Lung (tissue), 11 donors: ENCODE measurements at regions not wholly inside any gene's neighbourhood (a gene's known extent, or its start where the extent isn't known, plus 50 kb on each side); places are given as distances from the start of the nearest gene placed in this dataset.

Experiments used
- ATAC-seq: fragments of 200-7000 bp; cut with Tn5 transposase; one replicate; pipeline ENCODE4 v1.9.1; 2020; ENCODE audit warnings: moderate number of reproducible peaks; ENCODE audit not compliant: insufficient read depth, low FRiP score
- DNase-seq, 3 donors: peaks; one replicate each; pipeline ENCODE4 v3.0.0-alpha.2; 2013 to 2017
- H3K27ac ChIP-seq, 2 donors: one replicate each; pipeline ENCODE4 v1.5.1; 2013; ENCODE audit warnings: mild to moderate bottlenecking in 2 of 2, moderate library complexity in 2 of 2, control low read depth in 1 of 2, inconsistent platforms in 1 of 2, low read depth in 1 of 2, low read length in 1 of 2
- H3K27me3 ChIP-seq, 3 donors: one replicate each; pipeline ENCODE4 v1.5.1; 2013; ENCODE audit warnings: low read length in 2 of 3; ENCODE audit not compliant: control insufficient read depth in 3 of 3, insufficient read depth in 3 of 3
- H3K36me3 ChIP-seq, 4 donors: one replicate each; pipeline ENCODE4 v1.5.1; 2013; ENCODE audit warnings: low read length in 4 of 4, mild to moderate bottlenecking in 1 of 4, moderate library complexity in 1 of 4; ENCODE audit not compliant: control insufficient read depth in 4 of 4, insufficient read depth in 4 of 4
- H3K4me1 ChIP-seq, 5 donors: one replicate each; pipeline ENCODE4 v1.5.1; 2013; ENCODE audit warnings: low read length in 5 of 5, mild to moderate bottlenecking in 2 of 5, moderate library complexity in 1 of 5; ENCODE audit not compliant: control insufficient read depth in 5 of 5, insufficient read depth in 5 of 5
- H3K4me3 ChIP-seq: one replicate; pipeline ENCODE4 v1.5.1; 2013; ENCODE audit warnings: mild to moderate bottlenecking, control low read depth, moderate library complexity
- H3K9ac ChIP-seq, 2 donors: one replicate each; pipeline ENCODE4 v1.5.1; 2013; ENCODE audit warnings: low read length in 2 of 2, control low read depth in 1 of 2; ENCODE audit not compliant: insufficient read depth in 1 of 2
- H3K9me3 ChIP-seq, 4 donors: one replicate each; pipeline ENCODE4 v1.5.1; 2013; ENCODE audit warnings: low read length in 3 of 4, mild to moderate bottlenecking in 1 of 4, moderate library complexity in 1 of 4; ENCODE audit not compliant: control insufficient read depth in 4 of 4, insufficient read depth in 3 of 4
- WGBS, 2 donors: extraction: QIAGEN DNeasy Blood & Tissue Kit; methylation state at CpG; one replicate each; pipeline ENCODE4 v1.1.7; 2013; 5-methylcytosine and 5-hydroxymethylcytosine counted together
- TF ChIP-seq, protein P1 (sequence below): IDR thresholded peaks from 2 replicates; pipeline ENCODE4 v1.5.1; 2012; ENCODE audit warnings: mild to moderate bottlenecking; ENCODE audit errors: control extremely low read depth, extremely low read depth
- donor health status: control.
- donor health status: control.
- donor health status: Bipolar disorder and iron deficiency.
- donor health status: healthy.
- donor health status: DM: yes; HTN: yes; CAD: no.

DNA sequence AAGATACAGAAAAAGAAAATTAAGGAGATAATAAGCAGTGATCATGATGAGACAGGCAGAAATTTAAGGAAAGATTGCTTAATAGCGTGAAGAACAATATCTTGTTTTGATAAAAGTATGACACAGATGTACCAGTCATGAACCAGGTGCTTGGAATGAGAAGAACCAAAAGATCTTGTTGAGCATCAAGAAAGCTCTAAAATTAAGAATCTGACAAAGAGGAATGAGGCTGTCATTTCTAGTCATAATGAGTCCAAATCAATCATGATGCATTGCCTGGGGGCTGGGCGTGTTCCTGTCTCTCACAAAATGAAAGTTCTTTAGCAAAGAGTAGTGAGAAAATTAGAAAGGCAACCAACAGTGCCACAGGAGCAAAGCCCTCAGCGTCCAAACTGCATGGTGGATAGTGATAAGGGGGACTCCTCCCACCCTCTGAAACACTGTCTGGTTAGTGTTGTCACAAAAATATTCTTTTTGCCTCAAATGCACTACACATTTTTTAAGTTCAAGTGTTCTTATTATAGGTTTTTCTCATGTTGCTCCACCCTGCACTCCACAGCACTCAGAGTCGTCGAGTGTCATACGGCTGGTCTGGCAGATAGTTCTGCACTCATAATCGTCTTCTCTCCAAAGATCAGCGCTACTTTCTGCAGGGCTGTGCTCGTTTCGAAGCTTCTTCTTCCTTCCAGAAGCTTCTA, 439.6 kb downstream of the TNS3 start:
- no peak overlapping the region for H3K27ac ChIP-seq
- DNase-seq (no peak), ATAC-seq (no peak)
- TF ChIP-seq, protein P1, sequence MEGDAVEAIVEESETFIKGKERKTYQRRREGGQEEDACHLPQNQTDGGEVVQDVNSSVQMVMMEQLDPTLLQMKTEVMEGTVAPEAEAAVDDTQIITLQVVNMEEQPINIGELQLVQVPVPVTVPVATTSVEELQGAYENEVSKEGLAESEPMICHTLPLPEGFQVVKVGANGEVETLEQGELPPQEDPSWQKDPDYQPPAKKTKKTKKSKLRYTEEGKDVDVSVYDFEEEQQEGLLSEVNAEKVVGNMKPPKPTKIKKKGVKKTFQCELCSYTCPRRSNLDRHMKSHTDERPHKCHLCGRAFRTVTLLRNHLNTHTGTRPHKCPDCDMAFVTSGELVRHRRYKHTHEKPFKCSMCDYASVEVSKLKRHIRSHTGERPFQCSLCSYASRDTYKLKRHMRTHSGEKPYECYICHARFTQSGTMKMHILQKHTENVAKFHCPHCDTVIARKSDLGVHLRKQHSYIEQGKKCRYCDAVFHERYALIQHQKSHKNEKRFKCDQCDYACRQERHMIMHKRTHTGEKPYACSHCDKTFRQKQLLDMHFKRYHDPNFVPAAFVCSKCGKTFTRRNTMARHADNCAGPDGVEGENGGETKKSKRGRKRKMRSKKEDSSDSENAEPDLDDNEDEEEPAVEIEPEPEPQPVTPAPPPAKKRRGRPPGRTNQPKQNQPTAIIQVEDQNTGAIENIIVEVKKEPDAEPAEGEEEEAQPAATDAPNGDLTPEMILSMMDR = no peak
- H3K27me3 ChIP-seq = no peaks in the 10 kb centered on the region
- no peak overlapping the region for H3K4me3 ChIP-seq
- no peak overlapping the region for H3K9ac ChIP-seq
- 67 to 90% methylated on average over 10 of the region's 10 CpGs for WGBS, 2 donors
- no peaks in the 10 kb centered on the region for H3K4me1 ChIP-seq
- no peaks in the 10 kb centered on the region for H3K36me3 ChIP-seq
- H3K9me3 ChIP-seq = peaks cover 0 to 3% (median 0%) of the 10 kb centered on the region in 4 donors

- Histone ChIP-seq H3K4me3 (no peak overlapping the region), H3K36me3 (no peaks in the 10 kb centered on the region), H3K9ac (no peak overlapping the region), H3K27ac (no peak overlapping the region), H3K4me1 (no peaks in the 10 kb centered on the region), H3K27me3 (no peaks in the 10 kb centered on the region), H3K9me3 (no peaks in the 10 kb centered on the region)
- DNase-seq (no peak), ATAC-seq (no peak)
- WGBS, 2 donors = 95 to 98% methylated on average over 1 of the region's 1 CpG
- TF ChIP-seq, protein P1 = no peak
Observed at GRCh38 chr7:47132471-47132870, 449.4 kb downstream of the TNS3 start.

- Histone ChIP-seq H3K4me1 (no peaks in the 10 kb centered on the region), H3K4me3 (no peak overlapping the region), H3K9me3 (no peaks in the 10 kb centered on the region), H3K9ac (no peak overlapping the region), H3K27me3 (no peaks in the 10 kb centered on the region), H3K27ac (no peak overlapping the region), H3K36me3 (no peaks in the 10 kb centered on the region)
- ATAC-seq = no peak
- TF ChIP-seq, protein P1 = no peak
- no peak for DNase-seq
Observed at GRCh38 chr7:47128700-47129099, 453.2 kb downstream of the TNS3 start.

- H3K36me3 ChIP-seq = no peaks in the 10 kb centered on the region
- TF ChIP-seq, protein P1 = no peak
- no peaks in the 10 kb centered on the region for H3K27me3 ChIP-seq
- no peak overlapping the region for H3K9ac ChIP-seq
- peaks cover 0 to 3% (median 0%) of the 10 kb centered on the region in 4 donors for H3K9me3 ChIP-seq
- WGBS, 2 donors = 94 to 97% methylated on average over 14 of the region's 14 CpGs
- H3K4me3 ChIP-seq = no peak overlapping the region
- no peak for DNase-seq
- no peaks in the 10 kb centered on the region for H3K4me1 ChIP-seq
- H3K27ac ChIP-seq = no peak overlapping the region
- no peak for ATAC-seq
Observed at GRCh38 chr7:47125529-47125928, 456.4 kb downstream of the TNS3 start.
